NCI-H446 (cell line): ENCODE measurements at regions not wholly inside any gene's neighbourhood (a gene's known extent, or its start where the extent isn't known, plus 50 kb on each side); places are given as distances from the start of the nearest gene placed in this dataset.

Experiments
- DNase-seq, 2 experiments: peaks; one replicate each; lab custom pipeline; 2025; lab: John Stamatoyannopoulos, UW

GRCh38 chr5:4319478-4320128 lies 724.0 kb downstream of the IRX1 start:
- no peak for DNase-seq

GRCh38 chr5:4330327-4330726 lies 734.7 kb downstream of the IRX1 start:
- no peak for DNase-seq

GRCh38 chr5:4335078-4335477 lies 739.4 kb downstream of the IRX1 start:
- no peak for DNase-seq

GRCh38 chr5:4337519-4337918 lies 741.9 kb downstream of the IRX1 start:
- DNase-seq = no peak

GRCh38 chr5:4339949-4340348 lies 744.3 kb downstream of the IRX1 start:
- no peak for DNase-seq

GRCh38 chr5:4345850-4346249 lies 750.2 kb downstream of the IRX1 start:
- DNase-seq = no peak

- DNase-seq = no peak
These were observed 752.8 kb downstream of the IRX1 start for GRCh38 chr5:4348423-4348822.

- no peak for DNase-seq
These were observed 753.3 kb downstream of the IRX1 start for GRCh38 chr5:4348919-4349318.

- no peak for DNase-seq
These were observed 760.6 kb downstream of the IRX1 start for GRCh38 chr5:4356201-4356600.

GRCh38 chr5:4359847-4360246 lies 764.2 kb downstream of the IRX1 start:
- no peak for DNase-seq

- no peak for DNase-seq
These were observed 766.1 kb downstream of the IRX1 start for GRCh38 chr5:4361753-4362152.

GRCh38 chr5:4362411-4362810 lies 766.8 kb downstream of the IRX1 start:
- DNase-seq = no peak

- no peak for DNase-seq
These were observed 767.4 kb downstream of the IRX1 start for GRCh38 chr5:4363045-4363444.

- no peak for DNase-seq
These were observed 771.0 kb downstream of the IRX1 start for GRCh38 chr5:4366628-4367027.

- DNase-seq = no peak
These were observed 769.9 kb upstream of the ADAMTS16 start for GRCh38 chr5:4370218-4370617.

- DNase-seq = no peak
These were observed 767.6 kb upstream of the ADAMTS16 start for GRCh38 chr5:4372481-4372880.

GRCh38 chr5:4373051-4373820 lies 766.9 kb upstream of the ADAMTS16 start:
- no peak for DNase-seq

- DNase-seq = no peak
These were observed 765.3 kb upstream of the ADAMTS16 start for GRCh38 chr5:4374866-4375265.

- DNase-seq = no peak
These were observed 764.5 kb upstream of the ADAMTS16 start for GRCh38 chr5:4375640-4376039.

- no peak for DNase-seq
These were observed 757.0 kb upstream of the ADAMTS16 start for GRCh38 chr5:4383102-4383501.

- no peak for DNase-seq
These were observed 756.5 kb upstream of the ADAMTS16 start for GRCh38 chr5:4383518-4384198.

- DNase-seq = no peak
These were observed 755.5 kb upstream of the ADAMTS16 start for GRCh38 chr5:4384649-4385048.

- DNase-seq = no peak
These were observed 754.0 kb upstream of the ADAMTS16 start for GRCh38 chr5:4386152-4386551.
